Esophagus muscularis mucosa (tissue), 4 donors: ENCODE measurements at regions not wholly inside any gene's neighbourhood (a gene's known extent, or its start where the extent isn't known, plus 50 kb on each side); places are given as distances from the start of the nearest gene placed in this dataset.

Source experiments
- DNase-seq: peaks from one replicate; pipeline ENCODE4 v3.0.0-alpha.2; 2017; ENCODE audit errors: extremely low spot score
- H3K27ac ChIP-seq, 4 donors: fragments of 200-600 bp; sonication (generic); replicated peaks in 1 of 4; 1 replicate in 3 of 4; 2 replicates in 1 of 4; pipeline ENCODE4 v1.5.1; 2016 to 2019; ENCODE audit warnings: mild to moderate bottlenecking in 1 of 4
- H3K27me3 ChIP-seq, 4 donors: fragments of 200-600 bp; sonication (generic); one replicate each; pipeline versions ENCODE4 v1.5.1 to v1.6.0; 2016 to 2019
- H3K36me3 ChIP-seq, 4 donors: fragments of 200-600 bp; sonication (generic); one replicate each; pipeline ENCODE4 v1.5.1; 2016 to 2019
- H3K4me1 ChIP-seq, 4 donors: fragments of 200-600 bp; sonication (generic); one replicate each; pipeline ENCODE4 v1.5.1; 2016 to 2019
- H3K4me3 ChIP-seq, 4 donors: fragments of 200-600 bp; sonication (generic); 1 replicate in 2 of 4; 2 replicates in 2 of 4; pipeline ENCODE4 v1.5.1; 2016 to 2019; ENCODE audit warnings: mild to moderate bottlenecking in 4 of 4, moderate library complexity in 1 of 4
- H3K9me3 ChIP-seq, 4 donors: fragments of 200-600 bp; sonication (generic); 1 replicate in 3 of 4; 2 replicates in 1 of 4; pipeline ENCODE4 v1.5.1; 2016 to 2019
- CTCF ChIP-seq, 3 experiments: fragments of 200-600 bp in 2 of 3; fragments of 450-650 bp in 1 of 3; sonication (generic) in 2 of 3; IDR thresholded peaks; one replicate each; pipeline ENCODE4 v1.5.1; 2017 to 2019; ENCODE audit warnings: antibody characterized with exemption in 3 of 3, mild to moderate bottlenecking in 2 of 3, moderate library complexity in 1 of 3
- EP300 ChIP-seq: sonication (generic); formaldehyde crosslinking; IDR thresholded peaks from one replicate; pipeline ENCODE4 v1.6.1; 2017; ENCODE audit warnings: antibody characterized with exemption
- POLR2A ChIP-seq: fragments of 450-650 bp; IDR thresholded peaks from one replicate; pipeline ENCODE4 v1.6.1; 2017; ENCODE audit warnings: antibody characterized with exemption, moderate library complexity, mild to moderate bottlenecking, low read depth
- POLR2AphosphoS5 ChIP-seq, 2 donors: sonication (generic); formaldehyde crosslinking; IDR thresholded peaks; one replicate each; pipeline ENCODE4 v1.6.1; 2017; ENCODE audit warnings: antibody characterized with exemption in 2 of 2
- WGBS: methylation state at CpG from one replicate; pipeline ENCODE4 v1.1.5; 2018; 5-methylcytosine and 5-hydroxymethylcytosine counted together
- intact Hi-C: fragments of 100-400 bp; cut with DNase I; formaldehyde crosslinking; loops from one replicate; pipeline ENCODE4 v1.15.1; 2023

- TF ChIP-seq CTCF (IDR thresholded peaks at IDR 0.05): no peak
- no peak for TF ChIP-seq POLR2AphosphoS5 (IDR thresholded peaks at IDR 0.05)
- TF ChIP-seq POLR2A: no peak
- TF ChIP-seq EP300: no peak
- no peaks in the 10 kb centered on the region for H3K9me3 ChIP-seq
- H3K36me3 ChIP-seq: no peaks in the 10 kb centered on the region
- no peaks in the 10 kb centered on the region for H3K4me1 ChIP-seq
- no peak overlapping the region for H3K4me3 ChIP-seq
- no peak for DNase-seq
- H3K27ac ChIP-seq: no peak overlapping the region
- no peaks in the 10 kb centered on the region for H3K27me3 ChIP-seq
- intact Hi-C loops: no loop called here
- WGBS: 67% methylated on average over 5 of the region's 5 CpGs
These were observed 71.6 kb upstream of the GAREM1 start for GRCh38 chr18:32542221-32542798.

DNA sequence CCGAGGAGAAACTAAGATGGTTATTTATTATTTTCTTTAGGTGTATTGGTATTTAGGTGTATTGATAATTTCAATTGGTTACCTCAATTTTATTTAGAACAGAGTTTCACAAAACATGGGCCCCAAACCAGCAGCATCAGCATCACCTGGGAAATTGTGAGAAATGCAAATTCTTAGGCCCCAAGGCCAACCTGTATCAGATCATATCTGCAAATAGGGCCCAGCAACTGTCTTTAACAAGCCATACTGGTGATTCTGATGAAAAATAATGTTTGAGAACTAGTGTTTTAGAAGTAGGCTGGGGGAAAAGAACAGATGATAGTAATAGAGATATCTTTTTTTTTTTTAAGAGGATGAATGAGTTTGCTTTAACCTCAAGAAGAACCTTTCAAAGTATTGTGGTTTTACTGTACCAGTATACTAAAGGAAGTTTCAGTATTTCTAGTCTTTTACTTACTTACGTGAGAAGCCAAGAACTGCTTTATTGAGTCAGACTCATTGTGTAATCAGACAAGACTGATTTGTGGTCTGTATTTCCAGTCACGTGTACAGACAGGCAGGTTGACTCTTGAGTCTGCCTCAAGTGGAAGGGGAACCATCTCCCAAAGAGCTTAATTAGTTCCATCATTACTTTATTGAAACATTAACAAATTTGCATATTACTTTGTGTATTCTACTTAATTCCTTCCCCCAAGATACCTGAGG, 60.4 kb upstream of the GAREM1 start:
- no peaks in the 10 kb centered on the region for H3K9me3 ChIP-seq
- no peak overlapping the region for H3K27ac ChIP-seq
- no peak for DNase-seq
- no peaks in the 10 kb centered on the region for H3K4me1 ChIP-seq
- intact Hi-C loops: no loop called here
- 52% methylated on average over 3 of the region's 3 CpGs for WGBS
- H3K27me3 ChIP-seq: no peaks in the 10 kb centered on the region
- H3K36me3 ChIP-seq: no peaks in the 10 kb centered on the region
- no peak overlapping the region for H3K4me3 ChIP-seq
- no peak for TF ChIP-seq CTCF (IDR thresholded peaks at IDR 0.05)
- TF ChIP-seq EP300: no peak
- TF ChIP-seq POLR2A: no peak
- no peak for TF ChIP-seq POLR2AphosphoS5 (IDR thresholded peaks at IDR 0.05)

DNA sequence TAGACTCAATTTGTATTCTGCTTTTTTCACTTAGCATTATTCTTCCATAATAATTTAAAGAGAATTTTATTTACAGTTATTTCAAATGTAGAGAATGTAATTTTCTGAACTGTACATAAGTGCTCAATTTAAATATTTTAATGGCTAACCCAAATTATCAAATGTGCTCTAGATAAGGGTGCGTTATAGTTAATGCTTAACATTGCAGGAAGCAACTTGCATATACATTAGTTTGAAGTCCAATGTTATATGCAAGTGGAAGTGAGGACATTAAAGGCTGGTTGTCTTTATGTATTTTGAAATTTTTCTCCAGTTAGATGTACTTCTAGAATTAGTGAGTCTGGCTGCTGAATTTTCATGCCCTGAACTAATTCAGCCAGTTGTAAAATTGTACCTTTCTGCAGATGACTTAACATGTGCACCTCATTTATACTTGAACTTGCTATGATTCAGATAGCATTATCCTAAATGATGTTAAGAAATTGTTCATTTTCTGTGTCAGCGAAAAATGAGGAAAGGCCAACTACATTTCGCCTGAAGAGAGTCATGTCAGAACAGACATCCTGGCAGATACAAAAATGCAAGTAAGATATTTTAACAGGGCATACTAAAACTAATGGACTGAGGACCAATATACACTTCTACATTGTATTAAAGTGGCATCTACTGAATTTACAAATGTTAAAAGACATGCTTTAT, 59.2 kb upstream of the GAREM1 start:
- no peak for TF ChIP-seq CTCF (IDR thresholded peaks at IDR 0.05)
- TF ChIP-seq POLR2AphosphoS5 (IDR thresholded peaks at IDR 0.05): no peak
- TF ChIP-seq EP300: no peak
- no peak for TF ChIP-seq POLR2A
- Histone ChIP-seq H3K9me3 (no peaks in the 10 kb centered on the region), H3K4me3 (no peak overlapping the region), H3K27ac (no peak overlapping the region), H3K27me3 (no peaks in the 10 kb centered on the region), H3K36me3 (no peaks in the 10 kb centered on the region), H3K4me1 (no peaks in the 10 kb centered on the region)
- intact Hi-C loops: no loop called here
- no peak for DNase-seq
- WGBS: 96% methylated on average over 3 of the region's 3 CpGs

DNA sequence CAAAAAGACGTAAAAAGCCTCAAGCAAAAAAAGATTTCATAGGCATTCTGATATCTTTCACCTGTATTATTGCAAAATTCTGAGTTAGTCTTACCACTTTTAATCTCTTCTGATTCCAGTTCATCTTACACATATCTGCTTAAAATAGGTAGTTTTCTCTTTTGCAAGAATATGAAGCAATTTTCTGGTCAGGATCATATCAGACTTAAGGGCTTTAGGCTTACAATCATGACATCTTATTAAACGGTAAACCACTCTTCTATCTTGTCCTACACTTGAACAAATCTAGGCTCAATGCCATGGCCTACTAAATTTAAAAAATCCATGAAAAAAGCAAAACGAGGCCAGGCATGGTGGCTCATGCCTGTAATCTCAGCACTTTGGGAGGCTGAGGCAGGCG, 50.1 kb upstream of the GAREM1 start:
- no peak for DNase-seq
- Histone ChIP-seq H3K27me3 (no peaks in the 10 kb centered on the region), H3K4me3 (no peak overlapping the region), H3K27ac (no peak overlapping the region), H3K4me1 (no peaks in the 10 kb centered on the region), H3K36me3 (no peaks in the 10 kb centered on the region), H3K9me3 (no peaks in the 10 kb centered on the region)
- intact Hi-C loops: no loop called here
- 89% methylated on average over 4 of the region's 4 CpGs for WGBS
- TF ChIP-seq EP300 (no peak), CTCF (IDR thresholded peaks at IDR 0.05) (no peak), POLR2A (no peak), POLR2AphosphoS5 (IDR thresholded peaks at IDR 0.05) (no peak)
